Nephron progenitor cell (in vitro differentiated cells): ENCODE measurements at regions not wholly inside any gene's neighbourhood (a gene's known extent, or its start where the extent isn't known, plus 50 kb on each side); places are given as distances from the start of the nearest gene placed in this dataset.
"Not testable (repeated sequence)": the region's sequence is repeated elsewhere in the genome, so short reads cannot be mapped to it uniquely, and the experiment has no call there.

Source experiments
- DNase-seq: peaks from one replicate; pipeline ENCODE4 v3.0.0; 2021
- H3K27ac Mint-ChIP-seq: 2 replicates; pipeline ENCODE4 v1.8.0; 2021; ENCODE audit warnings: mild to moderate bottlenecking, moderate library complexity, mixed read lengths
- H3K27me3 Mint-ChIP-seq: 2 replicates; pipeline ENCODE4 v1.8.0; 2021; ENCODE audit warnings: mild to moderate bottlenecking, low read depth, mixed read lengths; ENCODE audit not compliant: poor library complexity
- H3K36me3 Mint-ChIP-seq: 2 replicates; pipeline ENCODE4 v1.8.0; 2021; ENCODE audit warnings: low read depth, mixed read lengths
- H3K4me1 Mint-ChIP-seq: 2 replicates; pipeline ENCODE4 v1.8.0; 2021; ENCODE audit warnings: mixed read lengths
- H3K4me3 Mint-ChIP-seq: 2 replicates; pipeline ENCODE4 v1.8.0; 2021; ENCODE audit warnings: mild to moderate bottlenecking, moderate library complexity, mixed read lengths
- H3K9me3 Mint-ChIP-seq: 2 replicates; pipeline ENCODE4 v1.8.0; 2021; ENCODE audit warnings: mild to moderate bottlenecking, moderate library complexity, mixed read lengths
- TF ChIP-seq, protein P1 (sequence below): fragments of 200-600 bp; sonication (generic); IDR thresholded peaks from 2 replicates; pipeline ENCODE4 v1.5.0; 2021; ENCODE audit warnings: antibody characterized with exemption

DNA sequence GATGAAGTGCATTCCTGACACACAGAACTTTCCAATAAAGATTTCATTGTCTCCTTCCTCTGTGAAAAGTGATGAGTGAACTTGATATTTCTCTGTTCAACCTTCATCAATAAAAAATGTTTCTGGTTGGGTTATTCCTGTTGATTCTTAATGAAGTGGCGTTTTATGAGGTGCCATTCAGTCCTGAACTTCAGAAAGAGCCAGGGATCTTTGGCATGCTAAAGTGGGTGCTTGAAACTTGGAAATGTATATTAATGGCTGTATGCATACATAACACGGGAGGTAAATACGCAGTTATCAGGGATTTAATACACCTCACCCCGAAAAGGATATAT lies 151.6 kb downstream of the ACTR3B start:
- Mint-ChIP-seq H3K4me3 (no peak overlapping the region), H3K9me3 (no peaks in the 10 kb centered on the region), H3K27ac (no peak overlapping the region), H3K4me1 (peaks cover 25% of the 10 kb centered on the region), H3K27me3 (peaks cover 7% of the 10 kb centered on the region), H3K36me3 (no peaks in the 10 kb centered on the region)
- TF ChIP-seq, protein P1, sequence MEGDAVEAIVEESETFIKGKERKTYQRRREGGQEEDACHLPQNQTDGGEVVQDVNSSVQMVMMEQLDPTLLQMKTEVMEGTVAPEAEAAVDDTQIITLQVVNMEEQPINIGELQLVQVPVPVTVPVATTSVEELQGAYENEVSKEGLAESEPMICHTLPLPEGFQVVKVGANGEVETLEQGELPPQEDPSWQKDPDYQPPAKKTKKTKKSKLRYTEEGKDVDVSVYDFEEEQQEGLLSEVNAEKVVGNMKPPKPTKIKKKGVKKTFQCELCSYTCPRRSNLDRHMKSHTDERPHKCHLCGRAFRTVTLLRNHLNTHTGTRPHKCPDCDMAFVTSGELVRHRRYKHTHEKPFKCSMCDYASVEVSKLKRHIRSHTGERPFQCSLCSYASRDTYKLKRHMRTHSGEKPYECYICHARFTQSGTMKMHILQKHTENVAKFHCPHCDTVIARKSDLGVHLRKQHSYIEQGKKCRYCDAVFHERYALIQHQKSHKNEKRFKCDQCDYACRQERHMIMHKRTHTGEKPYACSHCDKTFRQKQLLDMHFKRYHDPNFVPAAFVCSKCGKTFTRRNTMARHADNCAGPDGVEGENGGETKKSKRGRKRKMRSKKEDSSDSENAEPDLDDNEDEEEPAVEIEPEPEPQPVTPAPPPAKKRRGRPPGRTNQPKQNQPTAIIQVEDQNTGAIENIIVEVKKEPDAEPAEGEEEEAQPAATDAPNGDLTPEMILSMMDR: no peak
- no peak for DNase-seq

DNA sequence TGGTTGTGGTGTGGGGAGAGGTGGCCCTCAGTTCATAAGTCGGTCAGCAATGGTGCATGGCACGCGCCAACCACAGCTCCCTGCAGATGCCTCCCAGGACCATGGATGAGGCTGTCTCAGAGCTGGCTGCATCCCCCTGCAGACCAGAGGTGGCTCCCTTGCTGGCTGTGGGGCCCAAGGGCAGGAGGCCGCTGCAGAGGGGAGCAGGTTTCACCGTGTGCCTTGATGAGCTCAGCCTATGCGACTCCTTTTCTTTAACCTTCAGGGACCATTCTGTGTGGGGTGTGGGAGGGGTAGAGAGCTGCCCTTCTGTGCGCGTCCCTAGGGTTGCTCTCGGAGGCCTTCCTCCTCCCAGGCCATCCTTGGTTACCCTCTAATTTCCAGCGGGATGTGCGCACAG lies 152.4 kb downstream of the ACTR3B start:
- Mint-ChIP-seq H3K4me3 (no peak overlapping the region), H3K27me3 (peaks cover 7% of the 10 kb centered on the region), H3K36me3 (no peaks in the 10 kb centered on the region), H3K9me3 (no peaks in the 10 kb centered on the region), H3K4me1 (peaks cover 25% of the 10 kb centered on the region), H3K27ac (no peak overlapping the region)
- TF ChIP-seq, protein P1: no peak
- DNase-seq: no peak

DNA sequence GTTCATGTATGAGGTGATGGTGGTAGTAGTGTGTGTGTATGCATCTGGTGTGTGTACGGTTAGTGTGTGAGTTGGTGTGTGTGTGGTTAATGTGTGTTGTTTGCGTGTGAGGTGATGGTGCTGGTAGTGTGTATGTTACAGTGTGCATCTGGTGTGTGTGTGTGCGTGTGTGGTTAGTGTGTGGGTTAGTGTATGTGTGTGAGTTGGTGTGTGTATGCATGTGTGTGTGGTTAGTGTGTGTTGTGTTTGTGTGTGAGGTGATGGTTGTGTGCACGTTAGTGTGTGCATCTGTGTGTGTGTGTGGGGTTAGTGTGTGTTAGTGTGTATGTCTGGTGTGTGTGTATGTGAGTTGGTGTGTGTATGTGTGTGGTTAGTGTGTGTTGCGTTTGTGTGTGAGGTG lies 153.0 kb downstream of the ACTR3B start:
- Mint-ChIP-seq H3K4me3 (no peak overlapping the region), H3K36me3 (no peaks in the 10 kb centered on the region), H3K27me3 (peaks cover 7% of the 10 kb centered on the region), H3K27ac (no peak overlapping the region), H3K4me1 (peaks cover 25% of the 10 kb centered on the region), H3K9me3 (no peaks in the 10 kb centered on the region)
- TF ChIP-seq, protein P1: no peak
- DNase-seq: no peak

DNA sequence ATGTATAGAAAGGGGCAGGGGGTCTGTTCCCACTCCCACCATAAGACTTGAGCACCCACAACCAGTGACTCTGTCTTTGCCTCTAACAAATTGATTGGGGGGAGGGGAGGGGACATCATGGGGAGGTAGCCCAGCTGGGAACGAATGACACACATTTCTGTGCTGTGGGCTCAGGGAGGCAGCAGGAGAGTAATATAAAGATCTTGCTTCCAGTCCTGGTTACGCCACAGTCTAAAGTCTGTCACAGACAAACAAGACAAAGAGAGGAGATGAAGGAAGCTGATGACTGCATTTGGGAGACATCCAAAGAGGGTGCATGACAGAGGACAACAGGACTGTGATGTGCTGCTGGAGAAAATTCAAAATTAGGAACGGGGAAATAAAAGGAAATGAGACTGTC lies 153.9 kb downstream of the ACTR3B start:
- H3K36me3 Mint-ChIP-seq: no peaks in the 10 kb centered on the region
- TF ChIP-seq, protein P1: no peak
- H3K9me3 Mint-ChIP-seq: peaks cover 7% of the 10 kb centered on the region
- DNase-seq: no peak
- peaks cover 8% of the 10 kb centered on the region for H3K27me3 Mint-ChIP-seq
- H3K27ac Mint-ChIP-seq: no peak overlapping the region
- H3K4me1 Mint-ChIP-seq: peaks cover 25% of the 10 kb centered on the region
- no peak overlapping the region for H3K4me3 Mint-ChIP-seq

DNA sequence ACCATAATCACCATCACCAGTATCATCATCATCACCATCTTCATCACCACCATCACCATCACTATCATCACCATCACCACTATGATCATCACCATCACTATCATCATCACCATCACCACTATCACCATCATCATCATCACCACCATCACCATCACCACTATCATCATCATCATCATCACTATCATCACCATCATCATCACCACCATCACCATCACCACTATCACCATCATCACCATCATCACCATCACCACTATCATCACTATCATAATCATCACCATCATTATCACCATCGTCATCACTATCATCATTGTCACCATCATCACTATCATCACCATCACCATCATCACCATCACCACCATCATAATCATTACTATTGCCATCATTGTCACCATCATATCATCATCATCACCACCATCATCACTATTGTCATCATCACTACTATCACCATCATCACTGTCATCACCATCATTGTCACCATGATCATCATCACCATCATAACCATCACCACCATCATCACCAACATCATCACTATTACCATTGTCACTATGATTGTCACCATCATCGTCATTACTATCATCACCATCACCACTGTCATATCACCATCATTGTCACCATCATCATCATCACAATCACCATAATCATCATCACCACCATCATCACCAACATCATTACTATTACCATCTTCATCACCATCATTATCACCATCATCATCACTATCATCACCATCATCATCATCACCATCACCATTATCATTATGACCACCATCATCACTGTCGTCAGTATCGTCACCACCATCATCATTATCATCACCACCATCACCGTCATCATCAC lies 154.7 kb downstream of the ACTR3B start:
- Mint-ChIP-seq H3K4me3 (no peak overlapping the region), H3K27me3 (peaks cover 10% of the 10 kb centered on the region), H3K9me3 (peaks cover 8% of the 10 kb centered on the region), H3K27ac (no peak overlapping the region), H3K4me1 (peaks cover 21% of the 10 kb centered on the region), H3K36me3 (no peaks in the 10 kb centered on the region)
- TF ChIP-seq, protein P1: no peak
- no peak for DNase-seq

DNA sequence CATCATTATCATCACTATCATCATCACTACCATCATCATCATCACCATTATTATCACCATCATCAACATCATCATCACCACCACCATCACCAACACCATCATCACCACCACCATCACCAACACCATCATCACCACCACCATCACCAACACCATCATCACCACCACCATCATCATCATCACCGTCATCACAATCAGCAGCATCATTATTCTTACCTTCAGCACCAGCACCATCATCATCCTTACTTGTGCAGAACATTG lies 155.2 kb downstream of the ACTR3B start:
- H3K4me1 Mint-ChIP-seq: peaks cover 16% of the 10 kb centered on the region
- H3K4me3 Mint-ChIP-seq, H3K36me3 Mint-ChIP-seq, H3K27me3 Mint-ChIP-seq, H3K9me3 Mint-ChIP-seq, DNase-seq, H3K27ac Mint-ChIP-seq: not testable (repeated sequence)
